ENCODE measurements at regions not wholly inside any gene's neighbourhood (a gene's known extent, or its start where the extent isn't known, plus 50 kb on each side); places are given as distances from the start of the nearest gene placed in this dataset.

GRCh38 chr15:93384886-93385285 is 295.9 kb upstream of the RGMA start:
- no peak overlapping the region for H3K4me3 Mint-ChIP-seq
- no peak for DNase-seq
- H3K4me1 Mint-ChIP-seq = no peaks in the 10 kb centered on the region
- H3K27me3 Mint-ChIP-seq = no peaks in the 10 kb centered on the region
- H3K9me3 Mint-ChIP-seq = no peaks in the 10 kb centered on the region
- intact Hi-C loops (cut with micrococcal nuclease) = no loop called here
- no peak overlapping the region for H3K27ac Mint-ChIP-seq
- H3K36me3 Mint-ChIP-seq (ENCODE audit: low read depth) = no peaks in the 10 kb centered on the region

GRCh38 chr15:93382200-93382820 is 293.3 kb upstream of the RGMA start:
- H3K4me3 Mint-ChIP-seq = no peak overlapping the region
- no peaks in the 10 kb centered on the region for H3K9me3 Mint-ChIP-seq
- no peaks in the 10 kb centered on the region for H3K36me3 Mint-ChIP-seq (ENCODE audit: low read depth)
- H3K27me3 Mint-ChIP-seq = no peaks in the 10 kb centered on the region
- intact Hi-C loops (cut with micrococcal nuclease) = no loop called here
- H3K27ac Mint-ChIP-seq = no peak overlapping the region
- no peak for DNase-seq
- H3K4me1 Mint-ChIP-seq = no peaks in the 10 kb centered on the region

GRCh38 chr15:93378558-93378957 is 289.5 kb upstream of the RGMA start:
- intact Hi-C loops (cut with micrococcal nuclease) = no loop called here
- Mint-ChIP-seq H3K27ac (no peak overlapping the region), H3K4me3 (no peak overlapping the region), H3K36me3 (ENCODE audit: low read depth) (no peaks in the 10 kb centered on the region), H3K27me3 (no peaks in the 10 kb centered on the region), H3K4me1 (no peaks in the 10 kb centered on the region), H3K9me3 (no peaks in the 10 kb centered on the region)
- no peak for DNase-seq

- H3K9me3 Mint-ChIP-seq = no peaks in the 10 kb centered on the region
- no peak overlapping the region for H3K27ac Mint-ChIP-seq
- H3K4me1 Mint-ChIP-seq = no peaks in the 10 kb centered on the region
- intact Hi-C loops (cut with micrococcal nuclease) = no loop called here
- no peak for DNase-seq
- H3K4me3 Mint-ChIP-seq = no peak overlapping the region
- H3K36me3 Mint-ChIP-seq (ENCODE audit: low read depth) = no peaks in the 10 kb centered on the region
- H3K27me3 Mint-ChIP-seq = no peaks in the 10 kb centered on the region
These were observed 283.8 kb upstream of the RGMA start for GRCh38 chr15:93372865-93373223.

GRCh38 chr15:93372208-93372864 is 283.3 kb upstream of the RGMA start:
- no peak overlapping the region for H3K4me3 Mint-ChIP-seq
- no peak overlapping the region for H3K27ac Mint-ChIP-seq
- no peak for DNase-seq
- no peaks in the 10 kb centered on the region for H3K27me3 Mint-ChIP-seq
- no peaks in the 10 kb centered on the region for H3K36me3 Mint-ChIP-seq (ENCODE audit: low read depth)
- H3K9me3 Mint-ChIP-seq = no peaks in the 10 kb centered on the region
- intact Hi-C loops (cut with micrococcal nuclease) = no loop called here
- no peaks in the 10 kb centered on the region for H3K4me1 Mint-ChIP-seq

GRCh38 chr15:93366387-93367100 is 277.5 kb upstream of the RGMA start:
- H3K36me3 Mint-ChIP-seq (ENCODE audit: low read depth) = no peaks in the 10 kb centered on the region
- peaks cover 2% of the 10 kb centered on the region for H3K27me3 Mint-ChIP-seq
- no peaks in the 10 kb centered on the region for H3K9me3 Mint-ChIP-seq
- no peak for DNase-seq
- no peaks in the 10 kb centered on the region for H3K4me1 Mint-ChIP-seq
- H3K4me3 Mint-ChIP-seq = no peak overlapping the region
- intact Hi-C loops (cut with micrococcal nuclease) = no loop called here
- H3K27ac Mint-ChIP-seq = no peak overlapping the region

- Mint-ChIP-seq H3K9me3 (no peaks in the 10 kb centered on the region), H3K4me1 (no peaks in the 10 kb centered on the region), H3K4me3 (no peak overlapping the region), H3K36me3 (ENCODE audit: low read depth) (no peaks in the 10 kb centered on the region), H3K27me3 (peaks cover 2% of the 10 kb centered on the region), H3K27ac (no peak overlapping the region)
- DNase-seq = no peak
- intact Hi-C loops (cut with micrococcal nuclease) = no loop called here
These were observed 273.8 kb upstream of the RGMA start for GRCh38 chr15:93362821-93363220.

- Mint-ChIP-seq H3K27ac (no peak overlapping the region), H3K27me3 (peaks cover 2% of the 10 kb centered on the region), H3K36me3 (ENCODE audit: low read depth) (no peaks in the 10 kb centered on the region), H3K4me1 (no peaks in the 10 kb centered on the region), H3K4me3 (no peak overlapping the region), H3K9me3 (no peaks in the 10 kb centered on the region)
- intact Hi-C loops (cut with micrococcal nuclease) = no loop called here
- no peak for DNase-seq
These were observed 273.2 kb upstream of the RGMA start for GRCh38 chr15:93362203-93362602.

GRCh38 chr15:93361703-93362102 is 272.7 kb upstream of the RGMA start:
- no peak overlapping the region for H3K27ac Mint-ChIP-seq
- H3K36me3 Mint-ChIP-seq (ENCODE audit: low read depth) = no peaks in the 10 kb centered on the region
- no peak for DNase-seq
- no peaks in the 10 kb centered on the region for H3K9me3 Mint-ChIP-seq
- H3K4me1 Mint-ChIP-seq = no peaks in the 10 kb centered on the region
- intact Hi-C loops (cut with micrococcal nuclease) = no loop called here
- no peak overlapping the region for H3K4me3 Mint-ChIP-seq
- H3K27me3 Mint-ChIP-seq = peaks cover 2% of the 10 kb centered on the region

- intact Hi-C loops (cut with micrococcal nuclease) = no loop called here
- no peak for DNase-seq
These were observed 272.0 kb upstream of the RGMA start for GRCh38 chr15:93360976-93361375.

GRCh38 chr15:93360318-93360717 is 271.3 kb upstream of the RGMA start:
- Mint-ChIP-seq H3K27ac (no peak overlapping the region), H3K36me3 (ENCODE audit: low read depth) (no peaks in the 10 kb centered on the region), H3K4me3 (no peak overlapping the region), H3K27me3 (no peaks in the 10 kb centered on the region), H3K4me1 (no peaks in the 10 kb centered on the region), H3K9me3 (no peaks in the 10 kb centered on the region)
- no peak for DNase-seq
- intact Hi-C loops (cut with micrococcal nuclease) = no loop called here

More at GRCh38 chr15:93360976-93361375, 272.0 kb upstream of the RGMA start:
- H3K36me3 Mint-ChIP-seq (ENCODE audit: low read depth) = no peaks in the 10 kb centered on the region
- no peak overlapping the region for H3K4me3 Mint-ChIP-seq
- no peaks in the 10 kb centered on the region for H3K4me1 Mint-ChIP-seq
- H3K27ac Mint-ChIP-seq = no peak overlapping the region
- H3K9me3 Mint-ChIP-seq = no peaks in the 10 kb centered on the region
- H3K27me3 Mint-ChIP-seq = no peaks in the 10 kb centered on the region

GRCh38 chr15:93359425-93360131 is 270.6 kb upstream of the RGMA start:
- Mint-ChIP-seq H3K27ac (no peak overlapping the region), H3K9me3 (no peaks in the 10 kb centered on the region), H3K4me1 (no peaks in the 10 kb centered on the region), H3K36me3 (ENCODE audit: low read depth) (no peaks in the 10 kb centered on the region), H3K4me3 (no peak overlapping the region), H3K27me3 (no peaks in the 10 kb centered on the region)
- DNase-seq = no peak
- intact Hi-C loops (cut with micrococcal nuclease) = no loop called here

GRCh38 chr15:93359060-93359408 is 270.0 kb upstream of the RGMA start:
- DNase-seq = no peak
- Mint-ChIP-seq H3K4me3 (no peak overlapping the region), H3K4me1 (no peaks in the 10 kb centered on the region), H3K36me3 (ENCODE audit: low read depth) (no peaks in the 10 kb centered on the region), H3K27me3 (no peaks in the 10 kb centered on the region), H3K9me3 (no peaks in the 10 kb centered on the region), H3K27ac (no peak overlapping the region)
- intact Hi-C loops (cut with micrococcal nuclease) = no loop called here

Data from activated CD4-positive, alpha-beta T cell treated with anti-CD3 and anti-CD28 coated beads, Interleukin-2, amount 10 ng/mL, durations not matched to agents 24 days and 14 days (primary cell).